ENCODE measurements at regions not wholly inside any gene's neighbourhood (a gene's known extent, or its start where the extent isn't known, plus 50 kb on each side); places are given as distances from the start of the nearest gene placed in this dataset.

GRCh38 chr2:120785228-120785966, 49.7 kb downstream of the GLI2 start:
- DNase-seq, result no peak

DNA sequence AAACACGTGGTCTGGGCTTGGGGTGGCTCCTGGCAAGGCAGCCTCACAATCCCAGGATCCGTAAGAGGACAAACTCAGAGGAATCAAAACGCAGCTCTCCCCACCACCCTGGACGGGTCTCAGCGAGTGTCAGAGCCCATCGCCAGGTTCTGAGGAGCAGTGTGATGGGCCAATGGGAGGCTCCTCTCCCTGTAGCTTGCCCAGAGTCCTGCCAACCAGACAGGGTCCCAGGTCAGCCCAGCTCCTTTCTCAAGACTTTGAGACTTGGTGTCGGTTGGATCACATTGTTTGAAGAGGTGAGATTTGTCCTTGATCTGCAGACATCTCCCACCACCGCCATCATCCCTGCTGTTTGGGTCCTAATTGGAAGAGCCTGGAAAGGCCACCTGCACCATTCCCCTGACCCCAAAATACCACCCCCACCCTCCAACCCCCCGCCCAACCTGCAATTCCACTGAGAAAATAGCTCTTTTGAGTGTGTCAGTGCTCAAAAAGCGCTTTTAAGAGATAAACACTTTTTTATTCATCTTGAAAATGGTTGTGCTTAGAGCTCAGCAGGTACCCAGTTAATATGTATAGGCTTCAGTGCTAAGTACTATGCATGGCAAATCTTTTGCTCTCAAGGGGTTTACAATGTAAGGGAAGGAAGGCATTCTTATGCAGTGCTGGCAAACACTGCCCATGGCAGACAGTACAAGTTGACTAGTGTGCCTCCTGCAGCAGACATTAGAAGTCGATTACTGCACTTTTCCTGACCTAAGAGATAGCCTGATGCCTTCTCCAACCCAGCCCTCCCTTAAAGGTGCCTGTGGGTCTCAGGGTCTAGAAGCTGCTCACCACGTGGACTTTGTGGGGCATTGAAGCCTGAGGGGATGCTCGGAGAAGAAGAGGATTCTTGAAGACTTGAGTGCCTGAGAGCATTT, 50.6 kb downstream of the GLI2 start:
- no peak for DNase-seq

- DNase-seq, result no peak
Measured at GRCh38 chr2:120787111-120787821, 51.6 kb downstream of the GLI2 start.

- DNase-seq, result no peak
Measured at GRCh38 chr2:120787822-120788700, 52.4 kb downstream of the GLI2 start.

DNA sequence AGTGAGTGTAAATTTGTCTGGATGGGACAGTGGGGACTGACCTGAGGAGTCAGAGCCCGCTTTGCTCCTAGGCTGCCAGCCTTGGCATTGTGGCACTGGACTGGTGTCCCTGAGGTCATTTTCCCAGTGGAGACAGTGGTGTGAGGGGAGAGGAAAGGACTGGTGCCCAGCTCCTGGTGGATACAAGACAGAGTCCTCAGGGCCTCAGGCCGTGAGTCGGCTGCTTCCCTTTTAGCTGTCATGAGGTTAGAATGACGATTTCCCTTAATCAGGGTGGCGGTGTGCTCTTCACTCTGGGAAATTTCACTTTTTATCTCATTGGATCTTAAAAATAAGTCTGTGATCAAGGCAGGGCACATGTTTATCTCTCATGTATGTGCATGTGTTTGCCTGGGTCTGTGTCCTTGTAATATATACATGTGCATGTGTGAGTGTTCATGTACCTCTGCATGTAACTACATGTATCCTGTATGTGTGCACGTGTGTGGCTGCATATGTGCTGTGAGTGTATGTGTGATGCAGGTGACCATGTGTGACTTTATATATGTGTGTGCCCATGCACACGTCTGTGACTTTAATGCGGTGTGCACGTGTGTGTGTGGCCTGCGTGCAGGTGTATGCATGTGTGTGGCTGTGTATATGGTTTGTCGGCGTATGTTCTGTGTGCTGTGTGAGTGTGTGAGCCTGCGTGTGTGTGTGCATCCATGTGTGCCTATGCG, 55.7 kb downstream of the GLI2 start:
- no peak for DNase-seq

DNA sequence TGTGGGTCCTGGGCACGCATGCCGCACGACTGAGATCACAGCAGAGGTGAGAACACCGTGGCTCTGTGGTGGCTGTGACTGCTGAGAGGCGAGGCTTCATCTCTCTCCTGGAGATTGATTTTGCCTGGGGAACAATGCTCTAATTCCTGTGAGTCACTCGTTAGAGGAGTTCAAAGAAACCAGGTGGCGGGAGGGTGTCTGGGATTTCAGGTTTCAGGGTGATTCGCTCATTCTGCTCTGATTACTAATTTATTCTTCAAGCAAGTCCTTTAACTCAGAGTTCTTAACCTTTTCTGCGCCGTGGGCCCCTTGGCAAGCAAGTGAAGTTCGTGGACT, 56.3 kb downstream of the GLI2 start:
- DNase-seq, result no peak

- DNase-seq, result no peak
Measured at GRCh38 chr2:120793682-120794403, 58.2 kb downstream of the GLI2 start.

DNA sequence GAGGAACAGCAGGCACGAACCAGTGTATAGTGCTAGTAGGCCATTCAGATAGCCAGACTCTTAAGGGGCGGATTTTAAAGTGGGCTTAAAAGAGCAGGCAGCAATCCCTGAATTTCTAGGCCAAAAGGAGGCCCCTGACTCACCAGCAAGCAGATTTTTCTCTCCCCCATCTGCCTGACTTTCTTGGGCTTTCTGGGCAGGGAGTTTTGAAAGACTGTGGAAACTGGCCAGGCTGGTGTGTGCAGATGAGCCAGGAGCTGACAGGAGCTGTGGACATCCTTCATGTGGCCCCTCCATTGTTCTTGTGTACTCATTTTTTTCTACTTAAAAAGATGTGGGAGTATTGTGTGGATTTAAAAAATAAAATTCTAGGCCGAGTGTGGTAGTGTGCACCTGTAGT, 59.0 kb downstream of the GLI2 start:
- DNase-seq, result no peak

GRCh38 chr2:120796094-120796493, 60.4 kb downstream of the GLI2 start:
- no peak for DNase-seq

- no peak for DNase-seq
Measured at GRCh38 chr2:120797421-120798221, 62.0 kb downstream of the GLI2 start.

DNA sequence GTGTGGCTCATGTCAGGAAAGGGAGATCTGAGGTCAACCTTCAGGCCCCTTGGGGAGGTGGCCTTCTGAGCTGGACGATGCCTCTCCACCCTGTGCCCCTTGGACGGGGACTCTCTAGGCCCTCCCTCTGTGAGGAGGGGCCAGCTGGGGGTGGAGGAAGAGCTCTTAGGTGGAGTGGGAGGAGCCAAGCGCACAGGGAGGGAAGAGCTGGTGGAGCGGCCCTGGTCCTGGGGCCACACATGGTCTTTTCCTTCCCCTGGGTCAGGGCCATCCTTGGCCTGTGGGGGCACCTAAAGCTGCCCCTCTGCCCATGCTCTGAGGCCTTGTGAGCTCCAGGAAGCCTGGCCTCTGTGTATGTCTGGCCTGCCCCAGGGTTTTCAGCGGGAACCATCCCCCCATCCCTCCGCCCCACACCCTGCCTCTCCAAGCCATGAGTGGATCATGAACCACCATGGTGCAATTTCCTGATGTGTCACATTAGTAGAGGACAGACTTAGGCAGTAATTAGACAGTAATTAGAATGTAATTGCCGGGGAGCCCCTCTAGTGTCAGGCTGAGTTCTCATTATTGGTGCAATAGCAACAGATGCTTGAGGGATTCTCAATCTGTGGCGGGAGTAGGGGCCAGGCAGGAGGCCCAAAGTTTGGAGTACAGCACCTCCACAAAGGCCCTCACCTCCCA, 63.0 kb downstream of the GLI2 start:
- DNase-seq, result no peak

- DNase-seq, result no peak
Measured at GRCh38 chr2:120802158-120802557, 66.5 kb downstream of the GLI2 start.

DNA sequence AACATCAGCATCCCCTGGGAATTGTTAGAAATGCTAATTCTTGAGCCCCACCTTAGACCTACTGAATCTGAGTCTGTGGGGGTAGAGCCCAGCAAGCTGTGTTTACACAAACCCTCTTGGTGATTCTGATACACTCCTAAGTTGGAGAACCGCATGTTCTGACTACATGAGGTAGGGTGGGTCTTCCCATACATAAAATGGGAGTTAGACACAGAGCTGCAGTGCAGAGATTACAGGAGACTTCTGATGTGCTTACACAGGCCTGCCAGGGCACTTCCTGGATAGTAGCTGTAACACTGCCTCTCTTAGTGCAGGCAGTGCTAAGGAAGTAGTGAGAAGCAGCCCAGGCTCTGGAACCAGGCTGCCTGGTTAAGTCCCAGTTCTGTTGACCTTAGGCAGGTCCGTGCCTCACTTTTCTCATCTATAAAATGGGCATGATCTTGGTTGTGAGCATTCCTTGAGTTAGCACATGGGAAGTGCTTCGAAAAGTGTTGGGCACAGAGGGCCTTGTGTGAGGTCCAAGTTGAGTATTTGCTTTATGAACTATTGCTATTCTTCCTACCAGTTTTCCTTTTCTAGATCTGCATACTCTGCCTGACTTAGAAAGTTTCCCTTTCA, 67.3 kb downstream of the GLI2 start:
- no peak for DNase-seq

DNA sequence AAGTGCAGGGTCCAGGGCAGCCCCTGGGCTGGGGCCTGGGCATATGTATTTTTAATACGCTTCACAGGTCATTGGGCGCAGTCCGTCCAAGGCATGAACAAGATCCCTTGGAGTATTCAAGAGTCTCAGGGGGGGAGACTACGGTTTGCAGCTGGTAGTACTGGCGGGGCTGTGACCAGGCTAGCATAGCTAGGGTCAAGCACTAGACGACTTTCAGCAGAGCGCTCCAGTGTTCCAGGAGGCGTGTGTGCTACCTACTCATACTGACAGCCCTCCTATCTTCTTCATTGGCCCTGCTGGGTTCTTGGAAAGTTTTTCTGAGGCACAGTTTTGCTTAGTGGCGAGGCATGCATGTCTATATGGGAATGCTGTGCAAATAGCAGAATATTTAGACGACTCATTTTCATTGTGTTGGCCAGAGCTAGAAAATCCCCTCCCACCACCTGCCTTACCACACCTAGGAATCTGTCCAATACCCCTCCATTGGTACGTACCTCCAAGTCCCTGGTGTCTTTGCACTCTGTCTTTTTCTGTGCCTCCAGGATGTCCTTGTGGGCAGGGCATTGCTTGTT, 68.2 kb downstream of the GLI2 start:
- DNase-seq, result no peak

GRCh38 chr2:120804459-120804858, 68.8 kb downstream of the GLI2 start:
- no peak for DNase-seq

DNA sequence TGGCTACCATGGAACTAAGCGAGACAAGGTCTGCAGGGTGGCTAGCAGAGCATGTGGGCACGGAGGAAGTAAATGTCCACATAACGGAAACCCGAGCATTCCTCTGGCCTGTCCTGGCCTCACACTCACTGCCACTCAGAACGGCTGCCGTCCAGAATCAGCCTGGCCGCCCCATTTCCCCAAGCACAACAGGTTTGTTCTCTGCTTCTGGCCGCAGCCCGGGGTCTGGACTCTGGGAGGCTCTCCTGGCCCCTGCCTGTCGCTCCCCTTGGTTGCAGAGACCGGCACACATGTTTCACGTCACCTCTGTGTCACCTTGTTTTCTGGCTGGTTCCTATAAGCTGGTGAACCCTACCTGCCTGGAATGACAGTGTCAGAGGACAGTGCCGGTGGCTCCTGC, 69.3 kb downstream of the GLI2 start:
- DNase-seq, result no peak

DNA sequence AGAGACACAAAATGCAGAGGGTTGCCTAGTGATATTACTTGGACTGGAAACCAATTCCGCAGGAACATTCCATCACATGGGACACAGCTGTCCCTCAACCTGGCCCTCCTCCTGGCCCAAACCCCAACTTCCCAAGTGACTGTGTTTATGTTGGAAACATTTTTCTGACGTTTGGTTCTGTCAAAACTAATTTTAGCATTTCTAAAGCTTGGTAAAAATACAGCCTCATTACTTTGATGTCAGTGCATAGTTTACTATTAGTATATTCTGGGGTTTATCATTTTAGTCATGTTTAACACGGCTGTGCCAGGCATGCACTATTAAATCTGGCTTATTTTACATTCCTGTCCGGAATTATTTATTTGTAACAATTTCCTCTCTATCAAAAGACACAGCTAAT, 69.9 kb downstream of the GLI2 start:
- no peak for DNase-seq

GRCh38 chr2:120807751-120808150, 72.1 kb downstream of the GLI2 start:
- no peak for DNase-seq

DNA sequence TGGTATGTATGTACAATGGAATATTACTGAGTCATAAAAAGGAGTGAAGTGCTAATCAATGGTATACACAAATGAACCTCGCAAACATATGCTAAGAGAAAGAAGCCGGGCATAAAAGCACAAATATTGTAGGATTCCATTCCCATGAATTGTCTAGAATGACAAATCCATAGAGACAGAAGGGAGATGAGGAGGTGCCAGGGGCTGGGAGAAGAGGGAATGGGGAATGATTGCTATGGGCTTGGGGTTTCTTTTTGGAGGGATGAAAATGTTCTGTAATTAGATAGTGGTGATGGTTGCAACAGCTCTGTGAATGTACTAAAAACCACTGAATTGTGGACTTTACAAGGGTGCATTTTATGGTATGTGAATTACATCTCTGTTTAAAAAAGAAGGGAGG, 73.5 kb downstream of the GLI2 start:
- no peak for DNase-seq
